Activated CD8-positive, alpha-beta T cell treated with anti-CD3 and anti-CD28 coated beads for 36 hours (primary cell): ENCODE measurements at regions not wholly inside any gene's neighbourhood (a gene's known extent, or its start where the extent isn't known, plus 50 kb on each side); places are given as distances from the start of the nearest gene placed in this dataset.
"Not testable (repeated sequence)": the region's sequence is repeated elsewhere in the genome, so short reads cannot be mapped to it uniquely, and the experiment has no call there.

Experiments used
- ATAC-seq: fragments of 200-7000 bp; cut with Tn5 transposase; one replicate; pipeline ENCODE4 v1.10.0; 2021; ENCODE audit warnings: mild to moderate bottlenecking, moderate library complexity
- CTCF ChIA-PET: fragments of 350-600 bp; sonication (Branson Sonifier 250); formaldehyde crosslinking; loops from one replicate; lab custom pipeline; 2021; ENCODE audit warnings: antibody characterized with exemption; lab: Charles Lee
- POLR2A ChIA-PET: fragments of 350-600 bp; sonication (Branson Sonifier 250); formaldehyde crosslinking; loops from one replicate; lab custom pipeline; 2021; ENCODE audit warnings: antibody characterized with exemption; lab: Charles Lee
- DNase-seq: peaks from one replicate; pipeline ENCODE4 v3.0.0-alpha.2; 2020
- H3K27ac Mint-ChIP-seq: one replicate; pipeline ENCODE4 v1.8.0; 2021; ENCODE audit warnings: mild to moderate bottlenecking, mixed read lengths
- H3K27me3 Mint-ChIP-seq: one replicate; pipeline ENCODE4 v1.8.0; 2021; ENCODE audit warnings: mixed read lengths
- H3K36me3 Mint-ChIP-seq: one replicate; pipeline ENCODE4 v1.8.0; 2021; ENCODE audit warnings: low read depth, mixed read lengths
- H3K4me1 Mint-ChIP-seq: one replicate; pipeline ENCODE4 v1.8.0; 2021; ENCODE audit warnings: low read depth, mixed read lengths
- H3K4me3 Mint-ChIP-seq: one replicate; pipeline ENCODE4 v1.8.0; 2021; ENCODE audit warnings: mild to moderate bottlenecking, moderate library complexity, mixed read lengths
- H3K9me3 Mint-ChIP-seq: one replicate; pipeline ENCODE4 v1.8.0; 2021; ENCODE audit warnings: mixed read lengths
- CTCF ChIP-seq: fragments of 200-600 bp; IDR thresholded peaks from one replicate; pipeline ENCODE4 v1.8.0; 2022; ENCODE audit warnings: antibody characterized with exemption, mild to moderate bottlenecking
- intact Hi-C: fragments of 100-400 bp; cut with micrococcal nuclease; formaldehyde crosslinking; loops from one replicate; pipeline ENCODE4 v1.10.0; 2022

- CTCF ChIA-PET, result no interaction called here
- Mint-ChIP-seq H3K4me1 (no peaks in the 10 kb centered on the region), H3K36me3 (no peaks in the 10 kb centered on the region), H3K27ac (no peak overlapping the region), H3K4me3 (no peak overlapping the region), H3K27me3 (no peaks in the 10 kb centered on the region), H3K9me3 (no peaks in the 10 kb centered on the region)
- no peak for TF ChIP-seq CTCF
- ATAC-seq, result no peak
- no peak for DNase-seq
- intact Hi-C loops, result no loop called here
- POLR2A ChIA-PET, result no interaction called here
Observed at GRCh38 chr1:29756498-29756897, 520.2 kb downstream of the PTPRU start.

GRCh38 chr1:29756085-29756484 lies 519.8 kb downstream of the PTPRU start:
- intact Hi-C loops, result no loop called here
- ATAC-seq (no peak), DNase-seq (no peak)
- no peak for TF ChIP-seq CTCF
- H3K27ac Mint-ChIP-seq, result no peak overlapping the region
- H3K4me1 Mint-ChIP-seq, result no peaks in the 10 kb centered on the region
- H3K4me3 Mint-ChIP-seq, result no peak overlapping the region
- no peaks in the 10 kb centered on the region for H3K9me3 Mint-ChIP-seq
- no peaks in the 10 kb centered on the region for H3K36me3 Mint-ChIP-seq
- CTCF ChIA-PET, result no interaction called here
- peaks cover under 1% of the 10 kb centered on the region for H3K27me3 Mint-ChIP-seq
- POLR2A ChIA-PET, result no interaction called here

- POLR2A ChIA-PET, CTCF ChIA-PET, H3K9me3 Mint-ChIP-seq, H3K4me3 Mint-ChIP-seq, H3K4me1 Mint-ChIP-seq, DNase-seq, H3K27ac Mint-ChIP-seq, intact Hi-C loops, H3K36me3 Mint-ChIP-seq, H3K27me3 Mint-ChIP-seq, ATAC-seq: not testable (repeated sequence)
Observed at GRCh38 chr1:29755412-29756015, 519.2 kb downstream of the PTPRU start.

- no peaks in the 10 kb centered on the region for H3K4me1 Mint-ChIP-seq
- no peak overlapping the region for H3K4me3 Mint-ChIP-seq
- H3K36me3 Mint-ChIP-seq, result no peaks in the 10 kb centered on the region
- TF ChIP-seq CTCF, result no peak
- ATAC-seq (no peak), DNase-seq (no peak)
- CTCF ChIA-PET, result no interaction called here
- no peak overlapping the region for H3K27ac Mint-ChIP-seq
- H3K9me3 Mint-ChIP-seq, result no peaks in the 10 kb centered on the region
- intact Hi-C loops, result no loop called here
- peaks cover 2% of the 10 kb centered on the region for H3K27me3 Mint-ChIP-seq
- POLR2A ChIA-PET, result interaction anchor here (0.5 kb wide), 1 partner anchor 1182 kb away, joined by 3 read pairs; no protein-coding TSS in a partner anchor
Observed at GRCh38 chr1:29754573-29755375, 518.5 kb downstream of the PTPRU start.

- Mint-ChIP-seq H3K27me3 (peaks cover 2% of the 10 kb centered on the region), H3K36me3 (no peaks in the 10 kb centered on the region), H3K4me1 (no peaks in the 10 kb centered on the region)
Observed at GRCh38 chr1:29753771-29754572, 517.6 kb downstream of the PTPRU start.

More at GRCh38 chr1:29753771-29754572, 517.6 kb downstream of the PTPRU start:
- no peak overlapping the region for H3K27ac Mint-ChIP-seq
- ChIA-PET CTCF (no interaction called here), POLR2A (interaction anchor here (0.5 kb wide), 1 partner anchor 1183 kb away, joined by 3 read pairs; no protein-coding TSS in a partner anchor)
- TF ChIP-seq CTCF, result no peak
- no peak for ATAC-seq
- intact Hi-C loops, result no loop called here
- H3K9me3 Mint-ChIP-seq, result no peaks in the 10 kb centered on the region
- no peak overlapping the region for H3K4me3 Mint-ChIP-seq
- no peak for DNase-seq
